DMS114 treated with DMSO at 0.1 percent for 48 hours (cell line): ENCODE measurements at regions not wholly inside any gene's neighbourhood (a gene's known extent, or its start where the extent isn't known, plus 50 kb on each side); places are given as distances from the start of the nearest gene placed in this dataset.

ENCODE experiments used
- DNase-seq: peaks from one replicate; lab custom pipeline; 2025; ENCODE audit not compliant: unreplicated experiment; lab: John Stamatoyannopoulos, UW

DNA sequence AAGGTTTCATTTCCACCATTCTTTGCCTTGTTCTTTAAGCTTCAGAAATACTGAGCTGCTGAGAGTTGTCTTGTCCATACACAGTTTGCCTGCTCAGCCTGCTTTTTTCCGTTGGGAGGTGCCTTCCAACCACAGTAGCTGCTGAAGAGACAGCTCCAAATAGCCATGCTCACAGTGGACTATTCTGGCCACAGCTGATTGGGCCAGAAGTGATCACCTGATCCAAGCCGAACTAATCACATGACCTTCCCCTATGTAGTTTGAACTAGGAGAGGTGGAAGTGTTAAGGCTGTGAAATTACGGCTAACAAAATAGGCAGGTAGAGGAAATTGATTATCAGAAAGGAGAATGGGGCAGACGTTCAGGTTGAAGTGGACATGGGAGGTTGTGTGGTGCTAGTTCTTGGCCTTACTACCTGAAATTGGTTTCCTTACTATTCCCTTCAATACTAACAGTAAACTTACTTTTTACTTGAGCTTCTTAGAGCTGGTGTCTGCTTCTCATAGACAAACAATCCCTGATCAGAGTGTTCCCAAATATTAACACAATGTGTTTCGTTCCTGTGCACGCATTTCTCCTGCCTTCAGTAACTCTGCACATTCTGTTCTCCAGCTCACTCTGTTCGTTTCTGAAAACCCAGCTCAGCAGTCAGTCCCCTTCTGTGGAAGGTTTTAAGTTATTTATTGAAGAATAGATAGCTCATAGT lies 136.1 kb downstream of the RWDD3 start:
- DNase-seq = no peak

DNA sequence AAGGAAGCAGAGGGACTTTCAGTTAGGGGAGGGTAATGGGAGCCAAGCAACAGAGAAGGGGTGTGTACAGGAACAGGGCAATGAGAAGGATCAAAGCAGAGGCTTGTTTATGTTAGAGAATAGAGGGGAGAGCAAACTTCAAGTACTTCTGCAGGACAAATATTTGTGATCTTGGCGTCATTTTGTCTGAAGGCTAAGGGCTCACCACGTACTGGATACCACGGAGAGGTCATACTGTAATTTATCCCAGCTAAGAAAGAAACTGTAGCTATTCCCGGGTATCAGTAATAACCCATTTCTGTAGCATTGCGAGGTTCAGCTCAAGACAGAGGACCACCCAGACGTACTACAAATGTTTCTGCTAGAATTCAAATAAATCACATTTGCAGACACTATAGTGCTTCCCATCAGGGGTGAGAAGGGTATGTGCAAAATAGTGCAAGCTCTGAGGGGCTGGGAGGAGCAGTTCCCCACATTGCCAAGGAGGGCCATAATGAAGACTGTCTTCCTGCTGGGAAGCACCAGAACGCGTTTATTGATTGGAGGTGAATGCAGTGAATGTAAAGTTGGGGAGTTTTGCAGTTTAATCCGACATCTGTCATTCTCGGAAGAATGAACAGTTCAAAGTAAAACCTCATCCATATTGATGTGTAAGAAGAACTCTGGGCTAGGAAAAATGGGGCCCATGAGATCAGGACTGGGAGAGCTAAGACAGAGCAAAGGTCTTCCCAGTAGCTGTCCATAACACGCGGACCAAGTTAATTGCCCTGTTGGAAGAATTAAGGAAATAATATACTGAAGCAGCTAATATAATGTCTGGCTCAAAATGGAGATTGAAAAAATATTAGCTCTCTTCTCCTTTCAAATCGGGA lies 136.9 kb downstream of the RWDD3 start:
- DNase-seq = no peak

- no peak for DNase-seq
These were observed 137.8 kb downstream of the RWDD3 start for GRCh38 chr1:95371666-95372282.

DNA sequence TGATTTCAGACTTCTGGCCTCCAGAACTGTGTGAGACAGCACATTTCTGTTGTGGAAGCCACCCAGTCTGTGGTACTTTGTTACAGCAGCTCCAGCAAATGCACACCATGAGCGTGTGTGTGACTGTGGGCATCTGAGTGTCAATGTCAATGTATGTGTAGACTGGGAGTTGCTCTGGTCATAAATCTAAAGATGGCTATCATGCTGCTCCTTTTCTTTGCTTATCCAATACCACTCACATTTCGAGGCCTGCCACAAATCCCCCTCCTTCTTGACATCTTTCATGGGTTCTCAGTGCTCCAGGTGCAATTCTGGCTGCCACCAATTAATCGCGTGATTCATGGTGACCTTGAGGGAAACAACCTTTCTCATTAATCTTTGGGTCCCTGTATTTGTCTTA lies 141.2 kb downstream of the RWDD3 start:
- DNase-seq = no peak

- DNase-seq = no peak
These were observed 146.9 kb downstream of the RWDD3 start for GRCh38 chr1:95380909-95381308.

- no peak for DNase-seq
These were observed 148.2 kb downstream of the RWDD3 start for GRCh38 chr1:95382000-95382786.

DNA sequence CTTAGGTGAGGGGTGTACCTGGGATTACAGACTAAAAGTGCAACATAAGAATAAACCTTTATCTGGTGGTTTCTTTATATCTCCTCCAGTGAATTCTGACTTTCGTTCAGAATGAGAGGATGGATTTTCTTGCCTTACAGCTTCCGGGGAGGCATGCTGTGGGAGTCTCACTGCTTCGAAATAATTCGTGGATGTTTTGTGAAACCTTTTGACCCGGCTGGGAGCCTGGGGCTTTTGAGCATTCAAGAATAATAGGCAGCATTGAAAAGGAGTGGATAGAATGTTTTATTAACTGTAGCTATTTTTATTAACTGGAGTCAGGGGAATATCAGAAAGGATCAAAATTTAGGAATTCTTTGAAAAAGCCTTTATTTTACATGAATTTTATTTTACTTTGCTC lies 149.1 kb downstream of the RWDD3 start:
- no peak for DNase-seq

- DNase-seq = no peak
These were observed 150.6 kb downstream of the RWDD3 start for GRCh38 chr1:95384567-95384966.

GRCh38 chr1:95386371-95386770 lies 152.4 kb downstream of the RWDD3 start:
- DNase-seq = no peak

- no peak for DNase-seq
These were observed 152.9 kb downstream of the RWDD3 start for GRCh38 chr1:95386915-95387314.

GRCh38 chr1:95388031-95388430 lies 154.0 kb downstream of the RWDD3 start:
- DNase-seq = no peak

GRCh38 chr1:95393434-95393833 lies 159.4 kb downstream of the RWDD3 start:
- DNase-seq = no peak

GRCh38 chr1:95396557-95396956 lies 162.5 kb downstream of the RWDD3 start:
- no peak for DNase-seq

DNA sequence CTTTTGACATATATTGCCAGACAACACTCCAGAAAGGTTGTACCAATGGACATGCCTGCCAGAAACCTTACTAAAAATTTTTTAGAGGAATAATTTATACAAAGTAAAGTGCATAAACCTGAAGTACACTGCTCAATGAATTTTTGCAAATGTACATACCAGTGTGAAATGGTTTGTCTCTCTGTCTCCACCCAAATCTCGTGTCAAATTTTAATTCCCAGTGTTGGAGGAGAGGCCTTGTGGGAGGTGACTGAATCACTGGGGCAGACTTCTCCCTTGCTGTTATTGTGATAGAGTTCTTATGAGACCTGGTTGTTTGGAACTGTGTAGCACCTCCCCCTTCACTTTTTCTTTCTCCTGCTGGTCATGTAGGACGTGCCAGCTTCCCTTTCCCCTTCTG lies 168.8 kb downstream of the RWDD3 start:
- no peak for DNase-seq

GRCh38 chr1:95406279-95406678 lies 172.3 kb downstream of the RWDD3 start:
- no peak for DNase-seq

DNA sequence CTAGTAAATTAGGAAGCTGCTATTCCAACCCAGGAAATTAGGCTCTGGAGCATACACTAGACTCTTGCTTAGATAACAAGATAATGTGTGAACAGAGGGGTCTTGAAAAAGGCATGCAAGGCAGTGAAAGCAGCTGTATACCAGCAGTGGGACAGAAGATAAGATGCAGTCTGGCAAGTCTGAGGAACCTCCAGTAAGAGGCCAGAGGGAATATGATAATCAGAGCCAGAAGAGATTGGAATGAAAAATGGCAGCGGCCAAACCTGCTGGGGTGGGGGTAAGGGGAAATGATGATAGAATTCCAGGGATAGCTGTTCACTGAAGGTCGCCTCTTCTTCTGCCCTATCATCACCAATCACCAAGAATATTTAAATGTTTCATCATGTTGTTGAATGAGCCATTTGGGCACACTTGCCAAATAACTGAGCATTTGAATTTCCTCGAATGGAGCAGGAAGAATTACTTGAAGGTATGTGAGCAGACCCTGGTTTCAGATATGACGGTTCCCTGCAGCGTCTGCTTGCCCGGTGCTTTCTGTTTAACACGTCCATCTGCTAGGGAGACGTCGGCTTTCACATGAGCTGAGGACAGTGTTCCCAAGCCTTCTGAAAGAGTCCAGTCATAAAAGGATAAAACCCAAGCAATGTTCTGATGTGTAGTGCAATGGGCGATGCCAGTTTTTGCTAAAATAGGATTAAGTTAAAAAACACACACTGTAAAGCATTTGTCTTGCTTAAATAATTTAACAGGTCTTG lies 173.3 kb downstream of the RWDD3 start:
- no peak for DNase-seq

DNA sequence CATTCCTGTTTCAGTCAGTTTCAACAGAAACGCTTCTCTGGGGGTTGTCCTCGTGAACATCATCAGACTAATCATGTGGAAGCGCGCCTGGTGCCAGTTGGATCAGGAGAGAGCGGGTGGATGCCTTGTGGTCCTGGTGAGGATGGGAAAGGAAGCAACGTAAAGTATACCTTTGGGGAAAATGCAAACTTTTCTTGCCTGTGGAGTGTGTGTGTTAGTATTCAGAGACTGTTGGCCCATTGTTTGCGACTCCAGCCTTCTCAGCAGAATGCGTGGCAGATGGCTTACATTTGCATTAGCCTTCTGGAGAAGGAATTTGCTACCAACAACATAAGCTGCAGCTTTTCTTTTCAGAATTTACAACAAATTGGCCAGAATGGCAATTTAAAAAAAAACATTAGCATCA lies 173.9 kb downstream of the RWDD3 start:
- DNase-seq = no peak

DNA sequence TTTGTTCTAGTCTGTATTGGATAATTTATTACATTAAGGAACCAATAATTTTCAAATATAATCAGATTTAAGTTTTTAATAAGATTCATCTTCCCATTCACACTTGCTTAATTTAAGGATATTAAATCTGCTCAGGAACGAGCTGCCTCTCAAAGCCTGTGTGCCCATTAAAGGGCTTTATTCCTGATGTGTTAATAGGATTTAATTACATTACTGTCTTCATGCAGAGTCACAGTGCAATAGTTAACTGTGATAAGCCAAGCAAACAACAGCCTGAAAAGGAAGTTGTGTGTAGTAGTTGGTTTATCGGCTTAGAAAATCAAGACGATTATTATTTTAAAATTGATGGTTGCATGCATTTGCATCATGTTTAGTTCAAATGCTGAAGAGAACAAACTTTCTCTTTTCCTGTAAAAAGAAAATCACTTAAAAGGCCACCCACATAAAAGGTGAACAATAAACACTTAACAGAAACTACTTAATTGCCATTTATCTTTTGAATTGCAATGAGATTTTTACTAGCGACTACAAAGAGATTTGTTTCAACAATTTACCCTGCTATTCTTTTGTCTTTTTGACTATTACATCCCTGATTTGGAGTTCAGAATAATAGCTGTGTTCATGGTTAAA lies 174.6 kb downstream of the RWDD3 start:
- no peak for DNase-seq

GRCh38 chr1:95409276-95409675 lies 175.3 kb downstream of the RWDD3 start:
- no peak for DNase-seq

- DNase-seq = no peak
These were observed 175.9 kb downstream of the RWDD3 start for GRCh38 chr1:95409901-95410300.
